ENCODE measurements at regions not wholly inside any gene's neighbourhood (a gene's known extent, or its start where the extent isn't known, plus 50 kb on each side); places are given as distances from the start of the nearest gene placed in this dataset.
"Not testable (repeated sequence)": the region's sequence is repeated elsewhere in the genome, so short reads cannot be mapped to it uniquely, and the experiment has no call there.

- not testable (repeated sequence) for DNase-seq
Measured at GRCh38 chr6:60663199-60663598, 1622.8 kb downstream of the KHDRBS2 start.

- DNase-seq = no peak
Measured at GRCh38 chr6:60643870-60644269, 1642.2 kb downstream of the KHDRBS2 start.

GRCh38 chr6:60639185-60639584, 1646.8 kb downstream of the KHDRBS2 start:
- DNase-seq = not testable (repeated sequence)
